Tibial nerve (tissue), 4 donors: ENCODE measurements at regions not wholly inside any gene's neighbourhood (a gene's known extent, or its start where the extent isn't known, plus 50 kb on each side); places are given as distances from the start of the nearest gene placed in this dataset.

ENCODE experiments used
- CTCF ChIP-seq, 5 experiments: fragments of 200-600 bp in 3 of 5; fragments of 450-650 bp in 2 of 5; sonication (generic) in 3 of 5; IDR thresholded peaks; one replicate each; pipeline ENCODE4 v1.5.1; 2016 to 2019; ENCODE audit warnings: antibody characterized with exemption in 5 of 5, mild to moderate bottlenecking in 3 of 5, moderate library complexity in 2 of 5
- EP300 ChIP-seq, 2 donors: sonication (generic); formaldehyde crosslinking; IDR thresholded peaks; one replicate each; pipeline ENCODE4 v1.6.1; 2017; ENCODE audit warnings: antibody characterized with exemption in 2 of 2, mild to moderate bottlenecking in 1 of 2
- POLR2A ChIP-seq, 2 donors: fragments of 450-650 bp; IDR thresholded peaks; one replicate each; pipeline ENCODE4 v1.6.1; 2017; ENCODE audit warnings: antibody characterized with exemption in 2 of 2, mild to moderate bottlenecking in 2 of 2, moderate library complexity in 2 of 2

DNA sequence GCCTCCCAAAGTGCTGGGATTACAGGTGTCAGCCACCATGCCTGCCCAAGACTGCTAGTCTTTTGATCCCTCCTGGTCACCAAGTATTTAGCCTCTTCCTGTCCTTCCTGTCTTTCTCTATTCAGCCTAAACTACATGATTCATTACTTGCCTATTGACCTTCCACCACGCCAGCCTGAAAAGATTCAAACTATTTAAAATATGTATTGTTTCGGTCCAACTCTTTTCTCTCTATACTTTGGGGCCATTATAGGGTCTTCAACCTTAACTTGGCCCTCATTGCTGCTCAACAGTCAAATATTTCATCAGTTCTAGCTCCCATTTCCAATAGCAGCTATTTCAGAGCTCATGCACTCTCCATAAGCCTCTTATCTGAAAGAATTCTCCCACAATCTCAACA, 153.0 kb downstream of the TNFSF18 start:
- TF ChIP-seq CTCF (IDR thresholded peaks at IDR 0.05) (no peak), POLR2A (IDR thresholded peaks at IDR 0.05) (no peak), EP300 (IDR thresholded peaks at IDR 0.05) (no peak)
